GM21717 (cell line): ENCODE measurements at regions not wholly inside any gene's neighbourhood (a gene's known extent, or its start where the extent isn't known, plus 50 kb on each side); places are given as distances from the start of the nearest gene placed in this dataset.

Experiments used
- ATAC-seq: cut with Tn5 transposase; IDR thresholded peaks from one replicate; pipeline ENCODE4 v1.9.1; 2021; ENCODE audit warnings: mild to moderate bottlenecking, moderate library complexity; ENCODE audit not compliant: unreplicated experiment

GRCh38 chr22:48950151-48950915 lies 877.3 kb downstream of the BRD1 start:
- no peak for ATAC-seq

GRCh38 chr22:48949375-48950149 lies 878.1 kb downstream of the BRD1 start:
- no peak for ATAC-seq

- ATAC-seq = no peak
These were observed 879.0 kb downstream of the BRD1 start for GRCh38 chr22:48948575-48949170.

- ATAC-seq = no peak
These were observed 880.0 kb downstream of the BRD1 start for GRCh38 chr22:48947636-48948035.

DNA sequence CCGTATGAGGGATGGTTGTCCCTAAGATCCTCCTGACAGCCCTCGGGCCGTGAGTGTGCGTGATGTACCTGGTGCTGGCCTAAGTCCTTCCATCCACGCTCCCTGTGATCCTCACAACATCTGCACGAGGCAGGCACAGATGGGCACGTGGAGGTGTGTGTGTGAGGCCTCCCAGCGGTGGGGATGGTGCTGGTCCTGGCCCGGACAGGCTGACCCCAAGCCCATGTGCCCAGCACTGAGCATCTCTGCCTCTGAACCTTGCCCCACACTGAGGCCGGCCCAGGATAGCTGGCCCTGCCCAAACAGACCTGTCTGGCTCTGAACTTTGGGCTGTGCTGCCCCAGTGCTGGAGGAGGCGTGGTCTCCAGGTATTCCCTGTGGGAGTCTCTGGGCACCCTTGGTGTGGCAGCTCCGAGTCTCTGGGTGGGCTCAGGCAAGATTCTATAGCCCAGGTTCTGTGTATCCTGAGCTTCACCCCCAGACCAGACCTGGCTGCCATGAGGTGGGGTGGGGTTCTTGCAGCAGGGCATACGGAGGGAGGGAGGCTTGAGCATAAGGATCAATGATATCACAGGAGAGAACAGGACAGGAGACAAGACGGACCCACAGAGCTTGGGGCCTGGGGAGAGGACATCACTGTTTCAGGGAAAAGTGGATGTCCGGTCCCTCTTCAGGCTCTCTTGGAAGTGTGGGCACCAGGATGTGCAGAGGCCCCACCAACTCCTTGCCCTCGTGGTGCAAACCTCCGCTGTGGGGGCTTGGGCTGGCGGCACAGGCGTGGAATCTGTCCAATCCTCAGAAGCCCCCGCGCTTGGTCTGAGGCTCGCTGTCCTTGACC lies 881.8 kb downstream of the BRD1 start:
- no peak for ATAC-seq

DNA sequence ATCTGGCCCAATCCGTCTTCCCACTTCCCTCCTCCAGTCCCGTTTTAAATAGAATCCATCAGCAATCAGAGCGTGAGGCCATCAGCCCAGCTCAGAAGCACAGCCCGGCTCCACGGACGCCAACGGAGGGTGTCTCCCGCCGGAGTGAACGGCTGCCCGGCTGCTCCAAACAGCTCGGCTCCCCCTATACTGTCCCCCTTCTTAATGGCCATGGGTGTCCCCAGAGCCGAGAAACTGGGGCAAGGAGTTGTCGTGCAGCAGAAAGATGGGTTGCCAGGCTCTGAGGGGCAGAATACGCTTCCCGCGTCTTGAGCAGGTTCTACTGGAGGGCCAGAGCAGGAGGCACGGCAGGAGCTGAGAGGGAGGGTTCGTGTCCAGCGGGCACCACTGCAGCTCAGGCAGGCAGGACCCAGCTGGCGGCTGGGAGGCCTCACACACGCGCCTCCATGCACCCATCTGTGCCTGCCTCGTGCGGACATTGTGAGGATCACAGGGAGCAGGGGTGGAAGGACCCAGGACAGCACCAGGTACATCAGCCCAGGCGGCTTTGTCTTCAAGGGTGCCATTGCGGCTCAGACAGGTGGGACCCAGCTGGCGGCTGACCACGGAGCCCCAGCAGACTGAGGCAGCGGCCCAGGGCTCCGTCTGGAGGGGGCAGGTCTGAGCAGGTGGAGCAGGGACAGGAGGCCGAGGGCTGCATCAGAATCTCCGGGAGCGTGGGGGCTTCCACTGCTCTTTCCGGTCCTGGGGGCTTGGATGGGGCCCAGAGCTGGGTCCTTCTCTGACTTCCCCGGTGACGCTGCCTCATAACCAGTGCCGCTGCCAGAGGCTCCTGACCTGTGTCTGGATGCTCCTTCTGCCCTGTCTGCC lies 882.7 kb downstream of the BRD1 start:
- ATAC-seq = no peak

DNA sequence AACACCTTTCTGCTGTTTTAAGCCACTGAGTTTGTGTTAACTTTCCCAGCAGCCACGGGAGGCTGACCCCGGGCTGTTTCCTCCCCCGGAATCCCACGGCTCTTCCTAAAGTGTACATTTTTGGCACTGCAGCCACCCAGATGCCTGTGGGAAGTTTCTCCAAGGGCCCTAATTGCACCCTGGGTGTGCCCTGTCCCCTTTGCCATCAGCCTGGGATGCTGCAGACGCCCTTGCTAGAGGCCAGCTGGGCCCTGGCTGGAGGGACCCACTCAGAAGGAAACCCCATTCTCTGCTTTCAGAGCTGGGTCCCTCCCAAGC lies 883.3 kb downstream of the BRD1 start:
- no peak for ATAC-seq

GRCh38 chr22:48943567-48944432 lies 883.9 kb downstream of the BRD1 start:
- ATAC-seq = no peak

- ATAC-seq = no peak
These were observed 884.7 kb downstream of the BRD1 start for GRCh38 chr22:48942698-48943566.

GRCh38 chr22:48941903-48942575 lies 885.6 kb downstream of the BRD1 start:
- ATAC-seq = no peak

GRCh38 chr22:48941033-48941902 lies 886.4 kb downstream of the BRD1 start:
- ATAC-seq = no peak

- no peak for ATAC-seq
These were observed 887.2 kb downstream of the BRD1 start for GRCh38 chr22:48940266-48941032.

DNA sequence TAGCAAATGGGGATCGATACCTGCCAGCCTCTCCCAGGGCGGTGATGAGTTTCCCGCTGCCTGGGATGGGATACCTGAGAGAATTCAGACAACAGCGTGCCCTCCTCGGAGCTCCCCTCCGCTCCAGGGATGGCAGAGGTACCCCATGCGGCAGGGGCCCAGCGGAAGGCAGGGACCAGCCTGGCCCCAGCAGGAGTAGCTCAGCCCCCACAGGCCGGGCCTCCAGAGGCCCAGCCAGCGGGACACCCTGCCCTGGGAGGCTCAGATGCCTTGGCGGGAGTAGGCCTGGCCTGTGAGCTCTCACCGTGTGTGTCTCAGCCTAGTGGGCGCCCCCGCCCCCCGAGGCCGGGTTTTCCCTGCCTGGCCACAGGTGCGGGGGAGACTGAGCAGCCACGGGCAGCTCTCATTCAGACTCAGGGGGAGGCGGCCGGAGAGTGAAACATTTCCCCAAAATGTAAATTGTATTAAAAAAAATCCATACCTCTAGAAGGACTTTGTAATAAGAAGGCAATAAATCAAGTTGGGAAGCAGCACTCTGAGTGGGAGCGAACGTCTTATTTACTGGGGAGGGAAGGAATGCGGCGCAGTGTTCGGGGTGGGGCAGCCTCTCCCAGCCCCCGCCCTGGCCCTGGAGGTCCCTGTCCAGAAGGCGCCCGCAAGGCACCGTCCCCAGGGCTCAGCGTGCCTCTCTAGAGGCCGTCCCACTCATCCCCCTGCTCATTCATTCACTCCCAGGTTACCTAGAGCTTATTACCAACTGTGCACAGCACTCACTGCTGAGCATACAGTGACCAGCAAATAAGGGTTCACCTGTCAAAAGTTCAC lies 888.0 kb downstream of the BRD1 start:
- ATAC-seq = no peak

DNA sequence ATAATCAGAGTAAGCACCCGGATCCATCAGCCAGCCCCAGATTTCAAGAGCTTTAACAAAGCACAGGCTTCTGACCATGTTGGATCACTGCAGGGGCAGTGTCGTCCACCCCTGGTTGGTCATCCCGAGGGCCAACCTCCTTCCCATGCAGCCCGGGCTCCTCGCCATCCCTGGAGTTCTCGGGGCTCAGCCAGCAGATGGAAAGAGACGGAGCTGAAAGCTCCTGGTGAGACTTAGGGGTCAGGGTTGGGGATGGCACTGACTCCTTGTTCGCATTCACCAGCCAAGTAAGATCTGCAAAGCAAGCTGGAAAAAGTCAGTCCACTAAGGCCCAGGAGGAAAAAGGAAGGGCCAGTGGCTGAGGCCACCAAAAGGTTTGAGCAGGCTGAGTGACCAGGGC lies 888.9 kb downstream of the BRD1 start:
- no peak for ATAC-seq

GRCh38 chr22:48937032-48937639 lies 890.5 kb downstream of the BRD1 start:
- ATAC-seq = no peak
